Kidney (tissue), 13 donors: ENCODE measurements at regions not wholly inside any gene's neighbourhood (a gene's known extent, or its start where the extent isn't known, plus 50 kb on each side); places are given as distances from the start of the nearest gene placed in this dataset.

Experiments used
- DNase-seq, 5 donors: peaks; one replicate each; pipeline ENCODE4 v3.0.0-alpha.2; 2013 to 2020
- FAIRE-seq: peaks from 2 replicates; lab custom pipeline; 2012; peaks lifted over from hg19 to GRCh38; lab: Jason Lieb, UNC
- H3K27ac ChIP-seq, 2 donors: one replicate each; pipeline ENCODE4 v1.7.0; 2013; ENCODE audit warnings: low read depth in 2 of 2, low read length in 2 of 2, inconsistent platforms in 1 of 2
- H3K27me3 ChIP-seq: one replicate; pipeline ENCODE4 v1.7.1; 2013; ENCODE audit warnings: low read length, inconsistent platforms; ENCODE audit not compliant: control insufficient read depth, insufficient read depth
- H3K36me3 ChIP-seq, 3 donors: one replicate each; pipeline versions ENCODE4 v1.7.0 to v1.7.1; 2013; ENCODE audit warnings: low read length in 3 of 3, control low read depth in 1 of 3, inconsistent platforms in 1 of 3; ENCODE audit not compliant: insufficient read depth in 3 of 3, control insufficient read depth in 2 of 3
- H3K4me1 ChIP-seq, 3 donors: one replicate each; pipeline versions ENCODE4 v1.7.0 to v1.7.1; 2013; ENCODE audit warnings: low read length in 3 of 3, inconsistent platforms in 1 of 3, low read depth in 1 of 3; ENCODE audit not compliant: control insufficient read depth in 2 of 3, insufficient read depth in 2 of 3
- H3K4me3 ChIP-seq, 3 donors: one replicate each; pipeline versions ENCODE4 v1.7.0 to v1.8.1; 2013; ENCODE audit warnings: low read length in 3 of 3, control low read depth in 1 of 3, inconsistent platforms in 1 of 3
- H3K9ac ChIP-seq, 3 donors: one replicate each; pipeline versions ENCODE4 v1.7.0 to v1.7.1; 2013; ENCODE audit warnings: low read length in 3 of 3, control low read depth in 1 of 3, inconsistent platforms in 1 of 3
- H3K9me3 ChIP-seq, 3 donors: one replicate each; pipeline versions ENCODE4 v1.7.0 to v1.7.1; 2013; ENCODE audit warnings: low read length in 3 of 3, control low read depth in 1 of 3, inconsistent platforms in 1 of 3; ENCODE audit not compliant: control insufficient read depth in 2 of 3, insufficient read depth in 1 of 3
- CTCF ChIP-seq: IDR thresholded peaks from 3 replicates; pipeline ENCODE4 v1.5.1; 2012; ENCODE audit warnings: mild to moderate bottlenecking, moderate library complexity, borderline replicate concordance; ENCODE audit not compliant: insufficient read depth; ENCODE audit errors: extremely low read depth
- intact Hi-C: fragments of 100-400 bp; cut with DNase I; formaldehyde crosslinking; loops from one replicate; pipeline ENCODE4 v1.11.1; 2022
- donor health status: control.
- donor health status: control.
- donor health status: control.
- donor health status: control.
- donor health status: control.
- donor health status: DM: yes; HTN: yes; CAD: no.
- donor health status: Normal renal cell carcinoma (clear cell type).

DNA sequence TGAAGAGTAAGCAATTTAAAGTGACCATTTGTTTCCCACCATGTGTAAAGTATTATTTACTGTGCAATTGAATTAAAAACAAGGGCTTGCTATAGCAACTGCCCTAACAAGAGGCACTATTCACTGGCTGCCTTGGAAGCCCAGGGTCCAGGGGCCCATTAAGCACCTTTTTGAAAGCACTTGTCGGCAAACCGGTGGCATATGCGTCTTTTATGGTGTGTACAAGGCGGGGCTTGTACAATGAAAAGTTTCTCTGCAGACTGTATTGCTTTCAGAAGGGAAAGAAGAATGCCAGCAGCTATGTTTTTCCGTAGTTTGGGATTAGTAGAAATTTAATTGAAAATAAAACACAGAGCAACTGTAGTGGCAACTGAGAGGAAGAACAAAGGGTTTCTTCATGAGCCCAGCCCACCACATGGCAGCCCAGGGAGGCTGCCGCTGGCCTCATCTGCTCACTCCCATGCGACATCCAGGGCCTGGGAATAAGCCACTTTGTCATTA lies 279.5 kb upstream of the PARD3B start:
- H3K9ac ChIP-seq, result no peak overlapping the region
- no peak overlapping the region for H3K27ac ChIP-seq
- no peak overlapping the region for H3K4me3 ChIP-seq
- intact Hi-C loops, result no loop called here
- H3K4me1 ChIP-seq, result no peaks in the 10 kb centered on the region
- FAIRE-seq (no peak), DNase-seq (peak in 1 of 5 donors; percentile 19)
- H3K36me3 ChIP-seq, result no peaks in the 10 kb centered on the region
- H3K9me3 ChIP-seq, result no peaks in the 10 kb centered on the region
- TF ChIP-seq CTCF, result no peak
- no peaks in the 10 kb centered on the region for H3K27me3 ChIP-seq

DNA sequence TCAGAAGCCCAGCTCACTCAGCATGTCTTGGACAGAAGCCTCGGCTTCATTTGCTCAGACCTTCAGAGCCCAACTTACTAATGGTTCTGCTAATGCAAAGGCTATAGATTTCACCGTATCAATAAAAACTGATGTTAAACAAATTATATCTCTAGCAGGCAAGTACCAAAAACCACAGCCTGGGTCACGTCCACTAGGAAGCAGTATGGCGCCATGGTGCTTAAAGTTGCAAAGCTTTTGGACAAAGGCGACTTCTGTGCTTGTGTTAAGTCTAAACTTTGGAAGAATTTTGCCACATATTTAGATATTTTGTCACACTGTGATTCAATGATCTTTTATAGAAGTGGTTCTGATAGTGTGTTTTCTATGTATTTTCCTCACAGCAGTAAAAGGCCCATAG lies 276.8 kb upstream of the PARD3B start:
- no peaks in the 10 kb centered on the region for H3K27me3 ChIP-seq
- H3K36me3 ChIP-seq, result no peaks in the 10 kb centered on the region
- no peaks in the 10 kb centered on the region for H3K9me3 ChIP-seq
- no peak overlapping the region for H3K4me3 ChIP-seq
- no peak for DNase-seq
- intact Hi-C loops, result no loop called here
- no peak for TF ChIP-seq CTCF
- FAIRE-seq, result no peak
- no peak overlapping the region for H3K27ac ChIP-seq
- H3K9ac ChIP-seq, result no peak overlapping the region
- no peaks in the 10 kb centered on the region for H3K4me1 ChIP-seq

- H3K4me3 ChIP-seq, result no peak overlapping the region
- H3K36me3 ChIP-seq, result no peaks in the 10 kb centered on the region
- TF ChIP-seq CTCF, result no peak
- H3K27ac ChIP-seq, result no peak overlapping the region
- peak in 2 of 5 donors; percentile 18 to 29 for DNase-seq
- no peaks in the 10 kb centered on the region for H3K27me3 ChIP-seq
- intact Hi-C loops, result no loop called here
- H3K9ac ChIP-seq, result no peak overlapping the region
- no peaks in the 10 kb centered on the region for H3K4me1 ChIP-seq
- no peaks in the 10 kb centered on the region for H3K9me3 ChIP-seq
- no peak for FAIRE-seq
Measured at GRCh38 chr2:204268971-204269370, 276.3 kb upstream of the PARD3B start.

- H3K27ac ChIP-seq, result no peak overlapping the region
- FAIRE-seq, result no peak
- peak in 2 of 5 donors; percentile 33 to 56 for DNase-seq
- H3K27me3 ChIP-seq, result no peaks in the 10 kb centered on the region
- no peak for TF ChIP-seq CTCF
- H3K4me3 ChIP-seq, result no peak overlapping the region
- H3K9ac ChIP-seq, result no peak overlapping the region
- H3K36me3 ChIP-seq, result no peaks in the 10 kb centered on the region
- no peaks in the 10 kb centered on the region for H3K9me3 ChIP-seq
- intact Hi-C loops, result no loop called here
- H3K4me1 ChIP-seq, result no peaks in the 10 kb centered on the region
Measured at GRCh38 chr2:204272089-204272488, 273.2 kb upstream of the PARD3B start.
